NB4 (cell line): ENCODE measurements at regions not wholly inside any gene's neighbourhood (a gene's known extent, or its start where the extent isn't known, plus 50 kb on each side); places are given as distances from the start of the nearest gene placed in this dataset.

Source experiments
- MAX ChIP-seq: IDR thresholded peaks from 2 replicates; pipeline ENCODE4 v1.6.1; 2011; ENCODE audit warnings: low read depth, low read length
- MYC ChIP-seq: IDR thresholded peaks from 2 replicates; pipeline ENCODE4 v1.6.1; 2011; ENCODE audit warnings: low read depth, low read length

GRCh38 chr1:143698016-143698415 is 273.8 kb downstream of the FAM72C start:
- TF ChIP-seq MAX (0 out of 2 replicates have a peak, but pooled peaks have one; percentile 4), MYC (no peak)
